Astrocyte (in vitro differentiated cells and primary cell): ENCODE measurements at regions not wholly inside any gene's neighbourhood (a gene's known extent, or its start where the extent isn't known, plus 50 kb on each side); places are given as distances from the start of the nearest gene placed in this dataset.

Source experiments
- DNase-seq: peaks from one replicate; pipeline ENCODE4 v3.0.0-alpha.2; 2010; ENCODE audit warnings: low read depth
- FAIRE-seq: peaks from 2 replicates; lab custom pipeline; 2011; peaks lifted over from hg19 to GRCh38; lab: Jason Lieb, UNC
- H2AFZ ChIP-seq: 2 replicates; pipeline ENCODE4 v1.6.0; 2012; ENCODE audit warnings: low read depth, low read length, inconsistent platforms
- H3K27ac ChIP-seq: 2 replicates; pipeline ENCODE4 v1.5.1; 2011; ENCODE audit warnings: low read depth, low read length, inconsistent platforms
- H3K27me3 ChIP-seq: 2 replicates; pipeline ENCODE4 v1.6.0; 2011; ENCODE audit warnings: low read length, inconsistent platforms; ENCODE audit not compliant: insufficient read depth
- H3K36me3 ChIP-seq: 2 replicates; pipeline ENCODE4 v1.5.1; 2011; ENCODE audit warnings: low read length, inconsistent platforms; ENCODE audit not compliant: insufficient read depth
- H3K4me1 ChIP-seq: 2 replicates; pipeline ENCODE4 v1.5.1; 2011; ENCODE audit warnings: low read length, inconsistent platforms; ENCODE audit not compliant: insufficient read depth
- H3K4me2 ChIP-seq: 2 replicates; pipeline ENCODE4 v1.6.0; 2012; ENCODE audit warnings: low read length, inconsistent platforms
- H3K4me3 ChIP-seq: 2 replicates; pipeline ENCODE4 v1.5.1; 2011; ENCODE audit warnings: low read depth, mild to moderate bottlenecking, low read length, inconsistent platforms; ENCODE audit not compliant: insufficient read depth
- H3K79me2 ChIP-seq: 2 replicates; pipeline ENCODE4 v1.6.0; 2012; ENCODE audit warnings: mild to moderate bottlenecking, low read length, inconsistent platforms; ENCODE audit not compliant: insufficient read depth
- H3K9ac ChIP-seq: 2 replicates; pipeline ENCODE4 v1.6.0; 2012; ENCODE audit warnings: mild to moderate bottlenecking, low read length, inconsistent platforms
- H3K9me3 ChIP-seq: 2 replicates; pipeline ENCODE4 v1.5.1; 2012; ENCODE audit warnings: low read depth, mild to moderate bottlenecking, low read length, inconsistent platforms; ENCODE audit not compliant: insufficient read depth
- H4K20me1 ChIP-seq: 2 replicates; pipeline ENCODE4 v1.6.0; 2012; ENCODE audit warnings: low read length, inconsistent platforms; ENCODE audit not compliant: insufficient read depth
- H3K27ac Mint-ChIP-seq: one replicate; pipeline ENCODE4 v1.8.0; 2021; ENCODE audit warnings: mild to moderate bottlenecking, mixed read lengths; ENCODE audit not compliant: unreplicated experiment
- H3K27me3 Mint-ChIP-seq: one replicate; pipeline ENCODE4 v1.8.0; 2021; ENCODE audit warnings: low read depth, mixed read lengths; ENCODE audit not compliant: unreplicated experiment
- H3K36me3 Mint-ChIP-seq: one replicate; pipeline ENCODE4 v1.8.0; 2021; ENCODE audit warnings: low read depth, mixed read lengths; ENCODE audit not compliant: unreplicated experiment
- H3K4me1 Mint-ChIP-seq: one replicate; pipeline ENCODE4 v1.8.0; 2021; ENCODE audit warnings: low read depth, mixed read lengths; ENCODE audit not compliant: unreplicated experiment
- H3K4me3 Mint-ChIP-seq: one replicate; pipeline ENCODE4 v1.8.0; 2021; ENCODE audit warnings: mild to moderate bottlenecking, moderate library complexity, mixed read lengths; ENCODE audit not compliant: unreplicated experiment
- H3K9me3 Mint-ChIP-seq: one replicate; pipeline ENCODE4 v1.8.0; 2021; ENCODE audit warnings: mild to moderate bottlenecking, mixed read lengths; ENCODE audit not compliant: unreplicated experiment
- EZH2 ChIP-seq: IDR thresholded peaks from 2 replicates; pipeline ENCODE4 v1.6.1; 2012; ENCODE audit warnings: mild to moderate bottlenecking, low read length, inconsistent platforms; ENCODE audit not compliant: insufficient read depth
- TF ChIP-seq, protein P1 (sequence below): IDR thresholded peaks from 2 replicates; pipeline ENCODE4 v1.5.1; 2011; ENCODE audit warnings: low read depth, mild to moderate bottlenecking, inconsistent platforms, low read length, moderate library complexity; ENCODE audit not compliant: insufficient read depth

GRCh38 chr7:48803250-48803649, 121.1 kb upstream of the CDC14C start:
- TF ChIP-seq, protein P1, sequence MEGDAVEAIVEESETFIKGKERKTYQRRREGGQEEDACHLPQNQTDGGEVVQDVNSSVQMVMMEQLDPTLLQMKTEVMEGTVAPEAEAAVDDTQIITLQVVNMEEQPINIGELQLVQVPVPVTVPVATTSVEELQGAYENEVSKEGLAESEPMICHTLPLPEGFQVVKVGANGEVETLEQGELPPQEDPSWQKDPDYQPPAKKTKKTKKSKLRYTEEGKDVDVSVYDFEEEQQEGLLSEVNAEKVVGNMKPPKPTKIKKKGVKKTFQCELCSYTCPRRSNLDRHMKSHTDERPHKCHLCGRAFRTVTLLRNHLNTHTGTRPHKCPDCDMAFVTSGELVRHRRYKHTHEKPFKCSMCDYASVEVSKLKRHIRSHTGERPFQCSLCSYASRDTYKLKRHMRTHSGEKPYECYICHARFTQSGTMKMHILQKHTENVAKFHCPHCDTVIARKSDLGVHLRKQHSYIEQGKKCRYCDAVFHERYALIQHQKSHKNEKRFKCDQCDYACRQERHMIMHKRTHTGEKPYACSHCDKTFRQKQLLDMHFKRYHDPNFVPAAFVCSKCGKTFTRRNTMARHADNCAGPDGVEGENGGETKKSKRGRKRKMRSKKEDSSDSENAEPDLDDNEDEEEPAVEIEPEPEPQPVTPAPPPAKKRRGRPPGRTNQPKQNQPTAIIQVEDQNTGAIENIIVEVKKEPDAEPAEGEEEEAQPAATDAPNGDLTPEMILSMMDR = no peak
- no peak for TF ChIP-seq EZH2
- H3K9me3 Mint-ChIP-seq = no peaks in the 10 kb centered on the region
- no peak overlapping the region for H3K4me2 ChIP-seq
- peaks cover 1% of the 10 kb centered on the region for H3K4me1 Mint-ChIP-seq
- no peaks in the 10 kb centered on the region for H3K36me3 ChIP-seq
- no peak for FAIRE-seq
- no peaks in the 10 kb centered on the region for H3K9me3 ChIP-seq
- no peaks in the 10 kb centered on the region for H3K4me1 ChIP-seq
- H3K27ac Mint-ChIP-seq = no peak overlapping the region
- H3K9ac ChIP-seq = no peak overlapping the region
- no peak overlapping the region for H3K4me3 ChIP-seq
- no peaks in the 10 kb centered on the region for H3K27me3 ChIP-seq
- H3K27ac ChIP-seq = no peak overlapping the region
- H3K36me3 Mint-ChIP-seq = no peaks in the 10 kb centered on the region
- H4K20me1 ChIP-seq = no peaks in the 10 kb centered on the region
- H3K79me2 ChIP-seq = no peaks in the 10 kb centered on the region
- no peak for DNase-seq
- H2AFZ ChIP-seq = no peak overlapping the region
- H3K27me3 Mint-ChIP-seq = no peaks in the 10 kb centered on the region
- H3K4me3 Mint-ChIP-seq = no peak overlapping the region

GRCh38 chr7:48806731-48807130, 117.6 kb upstream of the CDC14C start:
- H3K27ac ChIP-seq = no peak overlapping the region
- no peak overlapping the region for H3K9ac ChIP-seq
- Mint-ChIP-seq H3K36me3 (no peaks in the 10 kb centered on the region), H3K27me3 (peaks cover 5% of the 10 kb centered on the region), H3K9me3 (no peaks in the 10 kb centered on the region), H3K27ac (no peak overlapping the region), H3K4me3 (no peak overlapping the region), H3K4me1 (peaks cover 1% of the 10 kb centered on the region)
- no peaks in the 10 kb centered on the region for H3K36me3 ChIP-seq
- no peaks in the 10 kb centered on the region for H3K27me3 ChIP-seq
- DNase-seq (no peak), FAIRE-seq (no peak)
- H3K4me1 ChIP-seq = no peaks in the 10 kb centered on the region
- H2AFZ ChIP-seq = no peak overlapping the region
- H3K4me3 ChIP-seq = no peak overlapping the region
- TF ChIP-seq, protein P1 = no peak
- TF ChIP-seq EZH2 = no peak
- no peaks in the 10 kb centered on the region for H4K20me1 ChIP-seq
- no peaks in the 10 kb centered on the region for H3K79me2 ChIP-seq
- H3K9me3 ChIP-seq = no peaks in the 10 kb centered on the region
- H3K4me2 ChIP-seq = no peak overlapping the region

DNA sequence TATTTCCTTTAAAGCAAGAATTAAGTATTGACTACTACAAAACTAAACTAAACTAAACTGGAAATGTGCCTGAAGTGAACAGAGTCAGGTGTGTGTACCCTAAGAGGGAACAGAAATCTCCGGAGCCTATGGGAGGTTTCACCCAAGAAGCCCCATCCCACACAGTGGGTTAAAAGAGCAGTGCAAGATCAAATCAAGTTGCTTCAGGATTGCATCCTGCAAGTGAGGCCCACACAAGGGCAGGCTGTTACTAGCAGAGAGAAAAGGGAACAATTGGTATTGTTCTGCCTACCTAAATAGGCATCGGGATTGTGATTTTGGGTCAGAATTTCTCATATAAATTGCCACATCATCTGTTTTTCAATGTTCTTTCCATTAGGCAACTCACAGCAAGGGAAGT, 113.3 kb upstream of the CDC14C start:
- Histone ChIP-seq H4K20me1 (no peaks in the 10 kb centered on the region), H3K4me2 (no peak overlapping the region), H3K4me3 (no peak overlapping the region), H3K4me1 (no peaks in the 10 kb centered on the region), H2AFZ (no peak overlapping the region), H3K9me3 (no peaks in the 10 kb centered on the region), H3K9ac (no peak overlapping the region), H3K36me3 (no peaks in the 10 kb centered on the region), H3K79me2 (no peaks in the 10 kb centered on the region), H3K27me3 (no peaks in the 10 kb centered on the region), H3K27ac (no peak overlapping the region)
- Mint-ChIP-seq H3K36me3 (no peaks in the 10 kb centered on the region), H3K27ac (no peak overlapping the region), H3K4me1 (peaks cover 10% of the 10 kb centered on the region), H3K4me3 (no peak overlapping the region), H3K9me3 (no peaks in the 10 kb centered on the region), H3K27me3 (peaks cover 5% of the 10 kb centered on the region)
- TF ChIP-seq EZH2 = no peak
- TF ChIP-seq, protein P1 = no peak
- DNase-seq (no peak), FAIRE-seq (no peak)
